ENCODE measurements at regions not wholly inside any gene's neighbourhood (a gene's known extent, or its start where the extent isn't known, plus 50 kb on each side); places are given as distances from the start of the nearest gene placed in this dataset.

DNA sequence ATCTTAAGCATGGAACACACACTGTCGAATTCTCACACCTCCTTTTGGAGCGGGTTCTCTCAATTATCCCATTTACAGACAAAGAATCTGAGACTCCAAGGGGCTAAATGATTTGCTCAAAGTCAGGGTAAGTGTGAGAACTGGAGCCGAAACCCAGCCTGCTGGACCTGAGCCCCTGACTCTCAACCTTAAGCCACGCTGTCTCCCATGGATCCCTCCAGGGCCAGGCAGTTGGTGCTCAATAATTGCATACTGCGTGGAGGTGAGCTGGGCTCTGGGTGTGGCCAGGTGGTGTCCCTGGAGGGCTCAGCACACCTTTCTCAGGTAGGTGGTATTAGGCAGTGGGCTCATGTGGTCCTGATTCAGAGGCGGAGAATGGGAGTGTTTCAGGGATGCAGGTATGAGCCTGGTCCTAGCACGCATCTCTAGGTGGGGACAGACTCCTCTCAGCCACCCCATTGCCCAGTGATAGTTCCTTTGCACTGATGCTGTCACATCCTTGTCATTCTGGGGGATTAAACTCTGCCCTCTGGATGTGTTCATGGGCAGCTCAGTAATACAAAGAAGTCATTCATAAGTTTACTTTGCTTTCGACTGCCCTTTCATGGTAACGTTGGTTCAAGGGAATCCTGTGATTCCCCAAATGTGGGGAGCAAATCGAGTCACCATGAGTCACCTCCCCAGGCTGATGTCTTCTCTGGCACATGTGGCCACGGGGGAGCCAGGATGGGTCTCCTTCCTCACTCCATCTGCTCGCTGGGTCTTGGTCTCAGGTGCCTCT lies 399.5 kb upstream of the TNRC6C start:
- TF ChIP-seq POLR2G (IDR thresholded peaks at IDR 0.05; ENCODE audit: low read depth, low read length) (no peak), KMT2B (CRISPR knock-in tag; IDR thresholded peaks at IDR 0.05) (no peak), ZSCAN29 (CRISPR knock-in tag; conservative IDR thresholded peaks at IDR 0.05) (no peak), POLR2A (IDR thresholded peaks at IDR 0.05; ENCODE audit: insufficient read depth in 1 of 2, low read depth in 2 of 2, low read length in 2 of 2) (no peak), GMEB1 (CRISPR knock-in tag; IDR thresholded peaks at IDR 0.05; ENCODE audit: borderline replicate concordance) (no peak), EZH2 (conservative IDR thresholded peaks at IDR 0.05; ENCODE audit: low read depth, low read length) (no peak), ZBTB1 (CRISPR knock-in tag; IDR thresholded peaks at IDR 0.05; ENCODE audit: borderline replicate concordance) (no peak), YY1 (IDR thresholded peaks at IDR 0.05; ENCODE audit: insufficient read depth, insufficient replicate concordance, low read depth, low read length) (no peak), EP300 (IDR thresholded peaks at IDR 0.05; ENCODE audit: low read depth in 2 of 2, low read length in 2 of 2) (no peak), EP300 (CRISPR knock-in tag; IDR thresholded peaks at IDR 0.05; ENCODE audit: borderline replicate concordance) (no peak), CBX5 (CRISPR knock-in tag; IDR thresholded peaks at IDR 0.05; ENCODE audit: borderline replicate concordance) (no peak)
- TF ChIP-seq, protein P1, sequence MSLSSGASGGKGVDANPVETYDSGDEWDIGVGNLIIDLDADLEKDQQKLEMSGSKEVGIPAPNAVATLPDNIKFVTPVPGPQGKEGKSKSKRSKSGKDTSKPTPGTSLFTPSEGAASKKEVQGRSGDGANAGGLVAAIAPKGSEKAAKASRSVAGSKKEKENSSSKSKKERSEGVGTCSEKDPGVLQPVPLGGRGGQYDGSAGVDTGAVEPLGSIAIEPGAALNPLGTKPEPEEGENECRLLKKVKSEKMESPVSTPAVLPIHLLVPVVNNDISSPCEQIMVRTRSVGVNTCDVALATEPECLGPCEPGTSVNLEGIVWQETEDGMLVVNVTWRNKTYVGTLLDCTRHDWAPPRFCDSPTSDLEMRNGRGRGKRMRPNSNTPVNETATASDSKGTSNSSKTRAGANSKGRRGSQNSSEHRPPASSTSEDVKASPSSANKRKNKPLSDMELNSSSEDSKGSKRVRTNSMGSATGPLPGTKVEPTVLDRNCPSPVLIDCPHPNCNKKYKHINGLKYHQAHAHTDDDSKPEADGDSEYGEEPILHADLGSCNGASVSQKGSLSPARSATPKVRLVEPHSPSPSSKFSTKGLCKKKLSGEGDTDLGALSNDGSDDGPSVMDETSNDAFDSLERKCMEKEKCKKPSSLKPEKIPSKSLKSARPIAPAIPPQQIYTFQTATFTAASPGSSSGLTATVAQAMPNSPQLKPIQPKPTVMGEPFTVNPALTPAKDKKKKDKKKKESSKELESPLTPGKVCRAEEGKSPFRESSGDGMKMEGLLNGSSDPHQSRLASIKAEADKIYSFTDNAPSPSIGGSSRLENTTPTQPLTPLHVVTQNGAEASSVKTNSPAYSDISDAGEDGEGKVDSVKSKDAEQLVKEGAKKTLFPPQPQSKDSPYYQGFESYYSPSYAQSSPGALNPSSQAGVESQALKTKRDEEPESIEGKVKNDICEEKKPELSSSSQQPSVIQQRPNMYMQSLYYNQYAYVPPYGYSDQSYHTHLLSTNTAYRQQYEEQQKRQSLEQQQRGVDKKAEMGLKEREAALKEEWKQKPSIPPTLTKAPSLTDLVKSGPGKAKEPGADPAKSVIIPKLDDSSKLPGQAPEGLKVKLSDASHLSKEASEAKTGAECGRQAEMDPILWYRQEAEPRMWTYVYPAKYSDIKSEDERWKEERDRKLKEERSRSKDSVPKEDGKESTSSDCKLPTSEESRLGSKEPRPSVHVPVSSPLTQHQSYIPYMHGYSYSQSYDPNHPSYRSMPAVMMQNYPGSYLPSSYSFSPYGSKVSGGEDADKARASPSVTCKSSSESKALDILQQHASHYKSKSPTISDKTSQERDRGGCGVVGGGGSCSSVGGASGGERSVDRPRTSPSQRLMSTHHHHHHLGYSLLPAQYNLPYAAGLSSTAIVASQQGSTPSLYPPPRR (CRISPR knock-in tag; IDR thresholded peaks at IDR 0.05; ENCODE audit: borderline replicate concordance), result no peak
- TF ChIP-seq, protein P2, sequence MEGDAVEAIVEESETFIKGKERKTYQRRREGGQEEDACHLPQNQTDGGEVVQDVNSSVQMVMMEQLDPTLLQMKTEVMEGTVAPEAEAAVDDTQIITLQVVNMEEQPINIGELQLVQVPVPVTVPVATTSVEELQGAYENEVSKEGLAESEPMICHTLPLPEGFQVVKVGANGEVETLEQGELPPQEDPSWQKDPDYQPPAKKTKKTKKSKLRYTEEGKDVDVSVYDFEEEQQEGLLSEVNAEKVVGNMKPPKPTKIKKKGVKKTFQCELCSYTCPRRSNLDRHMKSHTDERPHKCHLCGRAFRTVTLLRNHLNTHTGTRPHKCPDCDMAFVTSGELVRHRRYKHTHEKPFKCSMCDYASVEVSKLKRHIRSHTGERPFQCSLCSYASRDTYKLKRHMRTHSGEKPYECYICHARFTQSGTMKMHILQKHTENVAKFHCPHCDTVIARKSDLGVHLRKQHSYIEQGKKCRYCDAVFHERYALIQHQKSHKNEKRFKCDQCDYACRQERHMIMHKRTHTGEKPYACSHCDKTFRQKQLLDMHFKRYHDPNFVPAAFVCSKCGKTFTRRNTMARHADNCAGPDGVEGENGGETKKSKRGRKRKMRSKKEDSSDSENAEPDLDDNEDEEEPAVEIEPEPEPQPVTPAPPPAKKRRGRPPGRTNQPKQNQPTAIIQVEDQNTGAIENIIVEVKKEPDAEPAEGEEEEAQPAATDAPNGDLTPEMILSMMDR (CRISPR knock-in tag; IDR thresholded peaks at IDR 0.05), result no peak

All from HepG2 (cell line).